ENCODE measurements at regions not wholly inside any gene's neighbourhood (a gene's known extent, or its start where the extent isn't known, plus 50 kb on each side); places are given as distances from the start of the nearest gene placed in this dataset.

DNA sequence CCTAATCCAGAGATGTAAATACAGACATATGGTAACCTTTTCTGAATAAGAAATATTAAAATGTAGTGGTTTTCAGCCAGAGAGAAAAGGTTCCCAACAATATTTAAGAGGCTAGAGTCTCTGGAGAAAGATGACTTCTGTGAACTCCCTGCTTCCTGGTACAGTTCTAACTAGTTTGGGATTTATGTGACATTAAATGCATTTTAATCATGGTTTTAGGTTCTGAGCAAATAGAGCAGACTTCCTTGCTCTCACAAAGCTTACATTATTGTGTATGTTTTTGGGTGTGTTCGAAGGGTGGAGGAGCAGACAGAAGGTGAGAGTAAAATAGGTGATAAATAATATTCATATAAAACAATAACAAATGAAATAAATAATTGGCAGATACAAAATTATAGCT, 250.1 kb upstream of the LUZP2 start:
- intact Hi-C loops (cut with micrococcal nuclease; ENCODE audit: unreplicated experiment), result no loop called here

DNA sequence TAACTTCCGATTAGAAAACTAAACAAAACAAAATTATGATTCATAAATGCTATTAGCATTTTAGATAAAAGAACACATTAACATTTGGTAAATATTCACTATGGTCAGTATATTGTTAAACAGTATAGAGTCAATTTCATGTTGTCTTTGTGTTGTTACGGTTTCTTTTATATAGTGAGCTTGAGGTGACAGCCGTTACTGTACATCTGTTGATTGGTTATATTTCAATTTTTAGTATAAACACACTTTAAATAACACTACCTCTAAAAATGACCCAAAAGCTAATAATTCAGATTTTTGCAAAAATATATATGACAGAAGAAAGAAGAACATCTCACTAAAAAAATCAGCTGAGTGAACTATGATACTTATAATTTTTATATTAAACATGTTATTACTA, 249.0 kb upstream of the LUZP2 start:
- POLR2A ChIA-PET (ENCODE audit: low non-redundant PET), result no interaction called here

More for the DNA sequence above, 250.1 kb upstream of the LUZP2 start:
- TF ChIP-seq EZH2 (IDR thresholded peaks at IDR 0.05; ENCODE audit: borderline replicate concordance, low read depth, low read length, poor library complexity, severe bottlenecking), result no peak
- POLR2A ChIA-PET (ENCODE audit: low non-redundant PET), result no interaction called here
- no peaks in the 10 kb centered on the region for H3K9me3 ChIP-seq (ENCODE audit: low read depth, low read length, poor library complexity, severe bottlenecking)
- CTCF ChIA-PET, result no interaction called here
- H3K4me1 ChIP-seq (ENCODE audit: insufficient read depth, low read length, poor library complexity, severe bottlenecking), result no peaks in the 10 kb centered on the region
- no peak for DNase-seq (ENCODE audit: low spot score)
- no peaks in the 10 kb centered on the region for H3K36me3 ChIP-seq (ENCODE audit: insufficient read depth, low read length, poor library complexity, severe bottlenecking)
- no peak overlapping the region for H3K4me3 ChIP-seq (ENCODE audit: low read depth, low read length, poor library complexity, severe bottlenecking)
- H3K27ac ChIP-seq (ENCODE audit: low read depth, low read length, poor library complexity, severe bottlenecking), result no peak overlapping the region
- no TSS peak for BruUV-seq (replicated peaks)
- H3K27me3 ChIP-seq (replicated peaks; ENCODE audit: insufficient read depth, low read depth, low read length, poor library complexity), result no peaks in the 10 kb centered on the region

DNA sequence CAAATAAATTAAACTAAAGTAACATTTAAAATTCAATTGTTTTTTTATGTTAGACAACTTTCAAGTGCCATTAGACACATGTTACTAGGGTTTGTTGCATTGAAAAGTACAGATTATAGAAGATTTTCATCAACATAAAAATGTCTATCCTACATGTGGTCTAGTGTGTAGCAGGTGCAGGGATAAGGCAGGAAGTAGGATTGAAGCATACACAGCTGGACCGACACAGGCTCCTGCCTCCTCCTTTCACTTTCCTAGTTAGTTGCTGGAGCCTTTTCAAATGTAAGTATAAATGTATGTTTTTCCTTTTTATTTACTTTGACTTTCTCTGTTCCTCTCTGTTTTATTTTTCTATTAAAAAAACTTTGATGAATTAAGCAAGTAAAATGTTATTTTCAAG, 246.9 kb upstream of the LUZP2 start:
- H3K36me3 ChIP-seq (ENCODE audit: insufficient read depth, low read length, poor library complexity, severe bottlenecking), result no peaks in the 10 kb centered on the region
- no peak overlapping the region for H3K27ac ChIP-seq (ENCODE audit: low read depth, low read length, poor library complexity, severe bottlenecking)
- no peak for DNase-seq (ENCODE audit: low spot score)
- ChIA-PET CTCF (no interaction called here), POLR2A (ENCODE audit: low non-redundant PET) (no interaction called here)
- no peak overlapping the region for H3K4me3 ChIP-seq (ENCODE audit: low read depth, low read length, poor library complexity, severe bottlenecking)
- TF ChIP-seq EZH2 (IDR thresholded peaks at IDR 0.05; ENCODE audit: borderline replicate concordance, low read depth, low read length, poor library complexity, severe bottlenecking), result no peak
- TF ChIP-seq, protein P1, sequence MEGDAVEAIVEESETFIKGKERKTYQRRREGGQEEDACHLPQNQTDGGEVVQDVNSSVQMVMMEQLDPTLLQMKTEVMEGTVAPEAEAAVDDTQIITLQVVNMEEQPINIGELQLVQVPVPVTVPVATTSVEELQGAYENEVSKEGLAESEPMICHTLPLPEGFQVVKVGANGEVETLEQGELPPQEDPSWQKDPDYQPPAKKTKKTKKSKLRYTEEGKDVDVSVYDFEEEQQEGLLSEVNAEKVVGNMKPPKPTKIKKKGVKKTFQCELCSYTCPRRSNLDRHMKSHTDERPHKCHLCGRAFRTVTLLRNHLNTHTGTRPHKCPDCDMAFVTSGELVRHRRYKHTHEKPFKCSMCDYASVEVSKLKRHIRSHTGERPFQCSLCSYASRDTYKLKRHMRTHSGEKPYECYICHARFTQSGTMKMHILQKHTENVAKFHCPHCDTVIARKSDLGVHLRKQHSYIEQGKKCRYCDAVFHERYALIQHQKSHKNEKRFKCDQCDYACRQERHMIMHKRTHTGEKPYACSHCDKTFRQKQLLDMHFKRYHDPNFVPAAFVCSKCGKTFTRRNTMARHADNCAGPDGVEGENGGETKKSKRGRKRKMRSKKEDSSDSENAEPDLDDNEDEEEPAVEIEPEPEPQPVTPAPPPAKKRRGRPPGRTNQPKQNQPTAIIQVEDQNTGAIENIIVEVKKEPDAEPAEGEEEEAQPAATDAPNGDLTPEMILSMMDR (conservative IDR thresholded peaks at IDR 0.05; ENCODE audit: low read depth, low read length), result no peak
- no TSS peak for BruUV-seq (replicated peaks)
- H3K27me3 ChIP-seq (replicated peaks; ENCODE audit: insufficient read depth, low read depth, low read length, poor library complexity), result no peaks in the 10 kb centered on the region
- H3K9me3 ChIP-seq (ENCODE audit: low read depth, low read length, poor library complexity, severe bottlenecking), result no peaks in the 10 kb centered on the region
- intact Hi-C loops (cut with micrococcal nuclease; ENCODE audit: unreplicated experiment), result no loop called here
- no peaks in the 10 kb centered on the region for H3K4me1 ChIP-seq (ENCODE audit: insufficient read depth, low read length, poor library complexity, severe bottlenecking)

More for the DNA sequence above, 249.0 kb upstream of the LUZP2 start:
- Histone ChIP-seq H3K27me3 (replicated peaks; ENCODE audit: insufficient read depth, low read depth, low read length, poor library complexity) (no peaks in the 10 kb centered on the region), H3K4me3 (ENCODE audit: low read depth, low read length, poor library complexity, severe bottlenecking) (no peak overlapping the region), H3K36me3 (ENCODE audit: insufficient read depth, low read length, poor library complexity, severe bottlenecking) (no peaks in the 10 kb centered on the region), H3K27ac (ENCODE audit: low read depth, low read length, poor library complexity, severe bottlenecking) (no peak overlapping the region), H3K9me3 (ENCODE audit: low read depth, low read length, poor library complexity, severe bottlenecking) (no peaks in the 10 kb centered on the region), H3K4me1 (ENCODE audit: insufficient read depth, low read length, poor library complexity, severe bottlenecking) (no peaks in the 10 kb centered on the region)
- TF ChIP-seq EZH2 (IDR thresholded peaks at IDR 0.05; ENCODE audit: borderline replicate concordance, low read depth, low read length, poor library complexity, severe bottlenecking), result no peak
- TF ChIP-seq, protein P1 (conservative IDR thresholded peaks at IDR 0.05; ENCODE audit: low read depth, low read length), result no peak
- intact Hi-C loops (cut with micrococcal nuclease; ENCODE audit: unreplicated experiment), result no loop called here
- no TSS peak for BruUV-seq (replicated peaks)
- DNase-seq (ENCODE audit: low spot score), result no peak
- CTCF ChIA-PET, result no interaction called here

DNA sequence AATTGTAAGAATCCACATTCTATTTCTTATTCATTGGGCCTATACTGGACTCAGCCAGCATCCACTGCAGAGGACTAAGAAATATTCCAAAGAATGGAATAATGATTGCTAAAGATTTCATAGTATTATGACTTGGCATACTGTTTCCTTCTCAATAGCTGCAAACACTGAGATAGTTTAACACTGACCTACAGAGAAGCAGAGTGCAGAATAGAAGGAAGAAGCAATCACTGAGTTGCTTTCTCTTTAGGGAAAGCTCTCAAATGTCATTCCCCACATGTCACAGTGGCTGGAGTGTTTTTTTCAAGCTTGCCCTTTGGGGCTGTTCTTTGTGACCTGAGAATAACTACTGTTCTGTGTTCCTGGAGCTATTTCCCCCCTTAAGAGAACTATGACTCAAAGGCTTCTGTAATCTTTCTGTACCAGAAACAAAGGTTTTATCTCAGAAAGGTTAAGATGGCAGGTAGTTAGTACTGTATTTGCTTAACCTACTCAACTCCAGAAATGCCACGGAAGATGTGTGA, 243.6 kb upstream of the LUZP2 start:
- CTCF ChIA-PET, result no interaction called here
- BruUV-seq (replicated peaks), result no TSS peak
- DNase-seq (ENCODE audit: low spot score), result no peak
- POLR2A ChIA-PET (ENCODE audit: low non-redundant PET), result no interaction called here
- Histone ChIP-seq H3K4me1 (ENCODE audit: insufficient read depth, low read length, poor library complexity, severe bottlenecking) (no peaks in the 10 kb centered on the region), H3K27me3 (replicated peaks; ENCODE audit: insufficient read depth, low read depth, low read length, poor library complexity) (no peaks in the 10 kb centered on the region), H3K36me3 (ENCODE audit: insufficient read depth, low read length, poor library complexity, severe bottlenecking) (no peaks in the 10 kb centered on the region), H3K4me3 (ENCODE audit: low read depth, low read length, poor library complexity, severe bottlenecking) (no peak overlapping the region), H3K9me3 (ENCODE audit: low read depth, low read length, poor library complexity, severe bottlenecking) (no peaks in the 10 kb centered on the region), H3K27ac (ENCODE audit: low read depth, low read length, poor library complexity, severe bottlenecking) (no peak overlapping the region)
- intact Hi-C loops (cut with micrococcal nuclease; ENCODE audit: unreplicated experiment), result no loop called here
- TF ChIP-seq EZH2 (IDR thresholded peaks at IDR 0.05; ENCODE audit: borderline replicate concordance, low read depth, low read length, poor library complexity, severe bottlenecking), result no peak
- TF ChIP-seq, protein P1 (conservative IDR thresholded peaks at IDR 0.05; ENCODE audit: low read depth, low read length), result no peak
